ENCODE measurements at regions not wholly inside any gene's neighbourhood (a gene's known extent, or its start where the extent isn't known, plus 50 kb on each side); places are given as distances from the start of the nearest gene placed in this dataset.
"Not testable (repeated sequence)": the region's sequence is repeated elsewhere in the genome, so short reads cannot be mapped to it uniquely, and the experiment has no call there.

DNA sequence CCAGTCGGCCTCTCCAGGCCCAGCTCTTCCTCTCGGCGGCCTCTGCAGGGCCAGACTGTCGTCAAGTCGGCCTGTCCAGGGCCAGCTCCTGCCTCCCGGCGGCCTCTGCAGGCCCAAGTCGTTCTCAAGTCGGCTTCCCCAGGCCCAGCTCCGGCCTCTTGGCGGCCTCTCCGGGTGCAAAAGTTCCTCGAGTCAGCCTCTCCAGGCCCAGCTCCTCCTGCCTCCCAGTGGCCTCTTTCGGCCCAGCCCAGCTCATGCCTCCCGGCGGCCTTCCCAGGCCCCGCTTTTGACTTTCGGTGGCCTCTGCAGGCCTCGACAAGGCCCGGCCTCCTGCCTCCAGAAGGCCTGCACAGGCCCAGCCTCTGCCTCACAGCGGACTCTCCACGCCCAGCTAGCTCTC lies 51.7 kb upstream of the METTL14 start:
- TF ChIP-seq, protein P1, sequence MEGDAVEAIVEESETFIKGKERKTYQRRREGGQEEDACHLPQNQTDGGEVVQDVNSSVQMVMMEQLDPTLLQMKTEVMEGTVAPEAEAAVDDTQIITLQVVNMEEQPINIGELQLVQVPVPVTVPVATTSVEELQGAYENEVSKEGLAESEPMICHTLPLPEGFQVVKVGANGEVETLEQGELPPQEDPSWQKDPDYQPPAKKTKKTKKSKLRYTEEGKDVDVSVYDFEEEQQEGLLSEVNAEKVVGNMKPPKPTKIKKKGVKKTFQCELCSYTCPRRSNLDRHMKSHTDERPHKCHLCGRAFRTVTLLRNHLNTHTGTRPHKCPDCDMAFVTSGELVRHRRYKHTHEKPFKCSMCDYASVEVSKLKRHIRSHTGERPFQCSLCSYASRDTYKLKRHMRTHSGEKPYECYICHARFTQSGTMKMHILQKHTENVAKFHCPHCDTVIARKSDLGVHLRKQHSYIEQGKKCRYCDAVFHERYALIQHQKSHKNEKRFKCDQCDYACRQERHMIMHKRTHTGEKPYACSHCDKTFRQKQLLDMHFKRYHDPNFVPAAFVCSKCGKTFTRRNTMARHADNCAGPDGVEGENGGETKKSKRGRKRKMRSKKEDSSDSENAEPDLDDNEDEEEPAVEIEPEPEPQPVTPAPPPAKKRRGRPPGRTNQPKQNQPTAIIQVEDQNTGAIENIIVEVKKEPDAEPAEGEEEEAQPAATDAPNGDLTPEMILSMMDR (IDR thresholded peaks at IDR 0.05) = not testable (repeated sequence)
- not testable (repeated sequence) for TF ChIP-seq POLR2A (IDR thresholded peaks at IDR 0.05)

Data from Peyer's patch (tissue), 4 donors.